ENCODE measurements at regions not wholly inside any gene's neighbourhood (a gene's known extent, or its start where the extent isn't known, plus 50 kb on each side); places are given as distances from the start of the nearest gene placed in this dataset.

DNA sequence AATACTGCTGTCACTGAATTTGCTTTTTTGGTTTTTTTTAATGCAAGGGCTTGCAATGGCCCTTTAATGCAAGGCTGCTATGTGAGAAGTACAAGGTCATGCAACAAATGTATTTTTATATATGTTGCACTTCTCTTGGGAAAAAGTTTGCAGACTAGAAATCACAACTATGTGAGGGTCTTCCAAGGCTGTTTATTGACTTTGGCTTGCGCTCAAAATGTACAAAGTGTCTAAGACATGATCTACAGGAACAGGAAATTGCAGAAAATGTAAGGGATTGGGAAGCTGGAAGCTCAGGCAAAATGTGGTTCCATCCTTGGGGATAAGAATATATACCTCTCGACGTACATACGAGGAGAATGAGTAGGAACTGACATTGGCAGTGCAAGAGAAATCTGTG lies 92.2 kb upstream of the F13A1 start:
- TF ChIP-seq, protein P1, sequence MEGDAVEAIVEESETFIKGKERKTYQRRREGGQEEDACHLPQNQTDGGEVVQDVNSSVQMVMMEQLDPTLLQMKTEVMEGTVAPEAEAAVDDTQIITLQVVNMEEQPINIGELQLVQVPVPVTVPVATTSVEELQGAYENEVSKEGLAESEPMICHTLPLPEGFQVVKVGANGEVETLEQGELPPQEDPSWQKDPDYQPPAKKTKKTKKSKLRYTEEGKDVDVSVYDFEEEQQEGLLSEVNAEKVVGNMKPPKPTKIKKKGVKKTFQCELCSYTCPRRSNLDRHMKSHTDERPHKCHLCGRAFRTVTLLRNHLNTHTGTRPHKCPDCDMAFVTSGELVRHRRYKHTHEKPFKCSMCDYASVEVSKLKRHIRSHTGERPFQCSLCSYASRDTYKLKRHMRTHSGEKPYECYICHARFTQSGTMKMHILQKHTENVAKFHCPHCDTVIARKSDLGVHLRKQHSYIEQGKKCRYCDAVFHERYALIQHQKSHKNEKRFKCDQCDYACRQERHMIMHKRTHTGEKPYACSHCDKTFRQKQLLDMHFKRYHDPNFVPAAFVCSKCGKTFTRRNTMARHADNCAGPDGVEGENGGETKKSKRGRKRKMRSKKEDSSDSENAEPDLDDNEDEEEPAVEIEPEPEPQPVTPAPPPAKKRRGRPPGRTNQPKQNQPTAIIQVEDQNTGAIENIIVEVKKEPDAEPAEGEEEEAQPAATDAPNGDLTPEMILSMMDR (IDR thresholded peaks at IDR 0.05; ENCODE audit: poor library complexity) = no peak
- TF ChIP-seq EZH2phosphoT487 (IDR thresholded peaks at IDR 0.05; ENCODE audit: low read depth, severe bottlenecking, unreplicated experiment) = no peak

All from hepatocyte (in vitro differentiated cells).